K562 (cell line): ENCODE measurements at regions not wholly inside any gene's neighbourhood (a gene's known extent, or its start where the extent isn't known, plus 50 kb on each side); places are given as distances from the start of the nearest gene placed in this dataset.

Experiments used
- ATAC-seq: fragments of 200-7000 bp; cut with Tn5 transposase; 3 replicates; pipeline ENCODE4 v1.9.1; 2020; ENCODE audit warnings: moderate library complexity
- BruUV-seq: library from RNA; stranded (reverse); fragments of 400-500 nt; replicated peaks from 2 replicates; lab custom pipeline; 2021; lab: Mats Ljungman, UMichigan
- CTCF ChIA-PET: fragments of 300-600 bp; formaldehyde crosslinking; extraction: SDS; loops from one replicate; lab custom pipeline; 2021; ENCODE audit warnings: low intra/inter-chr PET ratio; lab: Yijun Ruan, JAX
- POLR2A ChIA-PET: fragments of 300-600, 350-650 bp; sonication (Branson Sonifier 250); formaldehyde crosslinking; extraction: SDS; loops from one replicate; lab custom pipeline; 2021; ENCODE audit warnings: antibody characterized with exemption, inconsistent platforms; lab: Yijun Ruan, JAX
- DNase-seq, 4 experiments: peaks; one replicate each; pipeline versions ENCODE4 v3.0.0 to v3.0.0-alpha.2; 2011 to 2018; ENCODE audit warnings: low spot score in 3 of 4, mixed read lengths in 3 of 4; ENCODE audit errors: extremely low read depth in 1 of 4
- FAIRE-seq: peaks from 2 replicates; lab custom pipeline; 2011; peaks lifted over from hg19 to GRCh38; lab: Jason Lieb, UNC
- H2AFZ ChIP-seq: 2 replicates; pipeline ENCODE4 v1.6.0; 2011; ENCODE audit warnings: low read depth, low read length, control low read depth, inconsistent platforms
- H3K27ac ChIP-seq: fragments of 200-600 bp; 3 replicates; pipeline ENCODE4 v1.8.0; 2011; ENCODE audit warnings: low read depth, mild to moderate bottlenecking, control low read depth, inconsistent platforms, low read length, moderate library complexity, mixed read lengths; ENCODE audit errors: extremely low read depth
- H3K27me3 ChIP-seq, 2 experiments: fragments of 300-600 bp in 1 of 2; 2 replicates in 1 of 2; 3 replicates in 1 of 2; pipeline versions ENCODE4 v1.6.0 to v1.8.0; 2011; ENCODE audit warnings: inconsistent platforms in 2 of 2, low read length in 2 of 2, mild to moderate bottlenecking in 1 of 2, mixed read lengths in 1 of 2, moderate library complexity in 1 of 2; ENCODE audit not compliant: control insufficient read depth in 2 of 2, insufficient read depth in 2 of 2
- H3K36me3 ChIP-seq: fragments of 300-600 bp; 3 replicates; pipeline ENCODE4 v1.8.0; 2011; ENCODE audit warnings: mild to moderate bottlenecking, low read length, inconsistent platforms; ENCODE audit not compliant: control insufficient read depth, insufficient read depth
- H3K4me1 ChIP-seq, 2 experiments: fragments of 200-600 bp in 1 of 2; replicated peaks in 1 of 2; 2 replicates in 1 of 2; 3 replicates in 1 of 2; pipeline versions ENCODE4 v1.5.1 to v1.8.0; 2011; ENCODE audit warnings: inconsistent platforms in 2 of 2, low read length in 2 of 2, mild to moderate bottlenecking in 1 of 2, mixed read lengths in 1 of 2, moderate library complexity in 1 of 2; ENCODE audit not compliant: control insufficient read depth in 2 of 2, insufficient read depth in 2 of 2
- H3K4me2 ChIP-seq: 2 replicates; pipeline ENCODE4 v1.6.1; 2011; ENCODE audit warnings: low read length, control low read depth, inconsistent platforms, mixed read lengths; ENCODE audit not compliant: insufficient read depth
- H3K4me3 ChIP-seq: fragments of 200-600 bp; sonication (generic), shearing (Covaris generic); 2 replicates; pipeline ENCODE4 v1.5.1; 2016; ENCODE audit warnings: control low read depth, inconsistent platforms
- H3K79me2 ChIP-seq: fragments of 200-600 bp; 3 replicates; pipeline ENCODE4 v1.8.0; 2011; ENCODE audit warnings: low read length, inconsistent platforms; ENCODE audit not compliant: control insufficient read depth, insufficient read depth
- H3K9ac ChIP-seq, 2 experiments: 2 replicates each; pipeline versions ENCODE4 v1.6.0 to v1.6.1; 2011; ENCODE audit warnings: low read depth in 2 of 2, low read length in 2 of 2, control low read depth in 1 of 2, inconsistent platforms in 1 of 2, mild to moderate bottlenecking in 1 of 2, mixed read lengths in 1 of 2; ENCODE audit not compliant: insufficient read depth in 1 of 2
- H3K9me1 ChIP-seq: one replicate; pipeline ENCODE4 v1.6.0; 2011; ENCODE audit warnings: inconsistent platforms, mild to moderate bottlenecking, low read length, moderate library complexity; ENCODE audit not compliant: control insufficient read depth, insufficient read depth
- H3K9me3 ChIP-seq: replicated peaks from 2 replicates; pipeline ENCODE4 v1.5.1; 2011; ENCODE audit warnings: low read depth, low read length, inconsistent platforms; ENCODE audit not compliant: control insufficient read depth, insufficient read depth
- H4K20me1 ChIP-seq: replicated peaks from 2 replicates; pipeline ENCODE4 v1.6.1; 2011; ENCODE audit warnings: low read length, inconsistent platforms, mixed read lengths; ENCODE audit not compliant: control insufficient read depth, insufficient read depth
- ARID2 ChIP-seq: fragments of 450-650 bp; IDR thresholded peaks from 2 replicates; pipeline ENCODE4 v1.6.1; 2017; ENCODE audit warnings: antibody characterized with exemption, mild to moderate bottlenecking
- BRCA1 ChIP-seq, 2 experiments: fragments of 450-650 bp in 1 of 2; sonication (generic) in 1 of 2; formaldehyde crosslinking in 1 of 2; IDR thresholded peaks; 2 replicates each; pipeline versions ENCODE4 v1.5.0 to v1.6.1; 2017 to 2020; ENCODE audit warnings: mild to moderate bottlenecking in 1 of 2, missing genetic modification reagents in 1 of 2
- DMBX1 ChIP-seq: fragments of 250-450 bp; sonication (Bioruptor Pico); IDR thresholded peaks from 2 replicates; pipeline ENCODE4 v1.8.0; 2022; ENCODE audit warnings: inconsistent platforms, mild to moderate bottlenecking, moderate library complexity, borderline replicate concordance
- EP400 ChIP-seq: fragments of 450-650 bp; IDR thresholded peaks from 2 replicates; pipeline ENCODE4 v1.6.1; 2017; ENCODE audit warnings: antibody characterized with exemption, mild to moderate bottlenecking, moderate library complexity
- FIP1L1 ChIP-seq: fragments of 200-400 bp; formaldehyde crosslinking; IDR thresholded peaks from 2 replicates; pipeline ENCODE4 v1.6.1; 2018; ENCODE audit warnings: mild to moderate bottlenecking, low read depth, low read length; ENCODE audit not compliant: poor library complexity, severe bottlenecking
- HMG20B ChIP-seq: fragments of 250-450 bp; sonication (Bioruptor Pico); IDR thresholded peaks from 2 replicates; pipeline ENCODE4 v1.5.0; 2021; ENCODE audit warnings: mild to moderate bottlenecking
- MECOM ChIP-seq: fragments of 250-450 bp; sonication (Bioruptor Pico); IDR thresholded peaks from 2 replicates; pipeline ENCODE4 v1.8.0; 2022; ENCODE audit warnings: inconsistent platforms
- MYNN ChIP-seq, 2 experiments: sonication (generic); formaldehyde crosslinking in 1 of 2; IDR thresholded peaks; 2 replicates each; pipeline versions ENCODE4 v1.5.0 to v1.6.1; 2016 to 2020; ENCODE audit warnings: antibody characterized with exemption in 1 of 2, missing genetic modification reagents in 1 of 2
- NCOR1 ChIP-seq: fragments of 450-650 bp; IDR thresholded peaks from 2 replicates; pipeline ENCODE4 v1.6.1; 2016; ENCODE audit warnings: mild to moderate bottlenecking, moderate library complexity
- SRSF7 ChIP-seq: fragments of 200-400 bp; formaldehyde crosslinking; optimal IDR thresholded peaks from 2 replicates; pipeline ENCODE3; 2017; ENCODE audit warnings: mild to moderate bottlenecking, low read depth, low read length
- ZNF124 ChIP-seq: sonication (generic); formaldehyde crosslinking; IDR thresholded peaks from 2 replicates; pipeline ENCODE4 v1.8.1; 2022; ENCODE audit warnings: missing genetic modification reagents
- ZNF586 ChIP-seq: fragments of 450-650 bp; formaldehyde crosslinking; conservative IDR thresholded peaks from 2 replicates; pipeline ENCODE4 v1.4.0; 2020; ENCODE audit warnings: mild to moderate bottlenecking, moderate library complexity
- WGBS: fragments of 100-300 bp; shearing (Covaris generic); methylation state at CpG from one replicate; pipeline ENCODE4 v1.1.6; 2016; ENCODE audit warnings: low coverage, mixed read lengths; ENCODE audit not compliant: insufficient coverage; ENCODE audit errors: missing lambda C conversion rate; 5-methylcytosine and 5-hydroxymethylcytosine counted together
- in situ Hi-C: fragments of 300-500 bp; cut with MboI; formaldehyde crosslinking; loops from 4 replicates; pipeline ENCODE4 v1.15.0; 2018; ENCODE audit warnings: inconsistent platforms, mixed read lengths
- intact Hi-C: fragments of 100-400 bp; cut with micrococcal nuclease; formaldehyde crosslinking; loops from 2 replicates; pipeline ENCODE4 v1.14.2; 2022
- TF ChIP-seq, protein P1 (sequence below): IDR thresholded peaks from 2 replicates; pipeline ENCODE4 v1.6.1; 2016; ENCODE audit warnings: missing genetic modification characterization, missing compliant biosample characterization
- TF ChIP-seq, protein P2 (sequence below): fragments of 250-450 bp; sonication (Bioruptor Pico); IDR thresholded peaks from 2 replicates; pipeline ENCODE4 v1.8.0; 2022; ENCODE audit warnings: inconsistent platforms, mild to moderate bottlenecking, moderate library complexity, borderline replicate concordance
- TF ChIP-seq, protein P3 (sequence below): sonication (generic); formaldehyde crosslinking; IDR thresholded peaks from 2 replicates; pipeline ENCODE4 v1.8.1; 2022; ENCODE audit warnings: missing genetic modification reagents

DNA sequence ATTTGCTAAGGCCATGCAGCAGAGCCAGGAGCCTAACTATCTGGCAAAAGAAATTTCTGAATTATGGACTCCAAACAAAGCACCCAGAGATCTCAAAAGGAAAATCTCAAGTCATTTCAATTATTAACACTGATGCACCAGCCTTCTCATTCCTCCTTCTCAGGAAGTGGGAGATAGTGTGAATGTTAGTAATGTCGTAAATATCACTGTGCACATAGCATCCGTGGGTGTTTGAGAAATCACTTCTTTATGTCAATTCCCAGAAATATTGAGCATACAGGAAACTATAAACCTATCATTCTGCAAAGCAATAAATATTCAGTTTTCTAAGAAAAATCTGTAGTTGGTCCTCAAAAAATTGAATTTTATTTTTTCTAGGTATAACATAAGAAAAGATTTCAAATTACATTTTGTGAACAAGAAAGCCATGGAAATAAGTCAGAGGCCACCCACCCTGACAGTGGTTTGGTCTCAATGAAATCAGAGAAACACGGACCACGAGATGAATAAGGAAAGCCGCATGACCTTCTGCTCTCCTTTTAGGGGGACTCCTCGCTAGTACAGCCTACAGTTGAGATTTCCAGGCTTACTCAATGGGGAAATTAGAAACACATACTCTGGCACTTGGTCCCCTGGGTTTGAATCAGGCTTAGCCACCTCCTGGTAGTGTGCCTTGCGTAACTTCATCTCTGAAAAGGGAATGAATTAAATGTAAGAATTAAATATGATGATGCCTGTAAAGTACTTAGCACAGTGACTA lies 120.6 kb downstream of the DIRAS2 start:
- Histone ChIP-seq H3K4me1 (no peaks in the 10 kb centered on the region), H3K9me1 (no peaks in the 10 kb centered on the region), H3K27me3 (no peaks in the 10 kb centered on the region), H3K4me2 (no peak overlapping the region), H3K9me3 (no peaks in the 10 kb centered on the region), H3K36me3 (no peaks in the 10 kb centered on the region), H3K4me3 (no peak overlapping the region), H2AFZ (no peak overlapping the region), H4K20me1 (no peaks in the 10 kb centered on the region), H3K27ac (no peak overlapping the region), H3K79me2 (no peaks in the 10 kb centered on the region), H3K9ac (no peak overlapping the region)
- in situ Hi-C loops (no loop called here), intact Hi-C loops (no loop called here)
- FAIRE-seq: no peak
- POLR2A ChIA-PET: interaction anchor here (0.6 kb wide), 1 partner anchor 249 kb away, joined by 3 read pairs; no protein-coding TSS in a partner anchor
- no peak for DNase-seq
- ATAC-seq: no peak
- TF ChIP-seq SRSF7: no peak
- TF ChIP-seq MECOM (CRISPR knock-in tag): no peak
- no peak for TF ChIP-seq FIP1L1
- TF ChIP-seq EP400: no peak
- TF ChIP-seq, protein P1, sequence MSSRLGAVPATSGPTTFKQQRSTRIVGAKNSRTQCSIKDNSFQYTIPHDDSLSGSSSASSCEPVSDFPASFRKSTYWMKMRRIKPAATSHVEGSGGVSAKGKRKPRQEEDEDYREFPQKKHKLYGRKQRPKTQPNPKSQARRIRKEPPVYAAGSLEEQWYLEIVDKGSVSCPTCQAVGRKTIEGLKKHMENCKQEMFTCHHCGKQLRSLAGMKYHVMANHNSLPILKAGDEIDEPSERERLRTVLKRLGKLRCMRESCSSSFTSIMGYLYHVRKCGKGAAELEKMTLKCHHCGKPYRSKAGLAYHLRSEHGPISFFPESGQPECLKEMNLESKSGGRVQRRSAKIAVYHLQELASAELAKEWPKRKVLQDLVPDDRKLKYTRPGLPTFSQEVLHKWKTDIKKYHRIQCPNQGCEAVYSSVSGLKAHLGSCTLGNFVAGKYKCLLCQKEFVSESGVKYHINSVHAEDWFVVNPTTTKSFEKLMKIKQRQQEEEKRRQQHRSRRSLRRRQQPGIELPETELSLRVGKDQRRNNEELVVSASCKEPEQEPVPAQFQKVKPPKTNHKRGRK: no peak
- TF ChIP-seq ZNF586 (CRISPR knock-in tag): no peak
- TF ChIP-seq NCOR1: no peak
- TF ChIP-seq, protein P2, sequence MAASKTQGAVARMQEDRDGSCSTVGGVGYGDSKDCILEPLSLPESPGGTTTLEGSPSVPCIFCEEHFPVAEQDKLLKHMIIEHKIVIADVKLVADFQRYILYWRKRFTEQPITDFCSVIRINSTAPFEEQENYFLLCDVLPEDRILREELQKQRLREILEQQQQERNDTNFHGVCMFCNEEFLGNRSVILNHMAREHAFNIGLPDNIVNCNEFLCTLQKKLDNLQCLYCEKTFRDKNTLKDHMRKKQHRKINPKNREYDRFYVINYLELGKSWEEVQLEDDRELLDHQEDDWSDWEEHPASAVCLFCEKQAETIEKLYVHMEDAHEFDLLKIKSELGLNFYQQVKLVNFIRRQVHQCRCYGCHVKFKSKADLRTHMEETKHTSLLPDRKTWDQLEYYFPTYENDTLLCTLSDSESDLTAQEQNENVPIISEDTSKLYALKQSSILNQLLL: no peak
- TF ChIP-seq, protein P3, sequence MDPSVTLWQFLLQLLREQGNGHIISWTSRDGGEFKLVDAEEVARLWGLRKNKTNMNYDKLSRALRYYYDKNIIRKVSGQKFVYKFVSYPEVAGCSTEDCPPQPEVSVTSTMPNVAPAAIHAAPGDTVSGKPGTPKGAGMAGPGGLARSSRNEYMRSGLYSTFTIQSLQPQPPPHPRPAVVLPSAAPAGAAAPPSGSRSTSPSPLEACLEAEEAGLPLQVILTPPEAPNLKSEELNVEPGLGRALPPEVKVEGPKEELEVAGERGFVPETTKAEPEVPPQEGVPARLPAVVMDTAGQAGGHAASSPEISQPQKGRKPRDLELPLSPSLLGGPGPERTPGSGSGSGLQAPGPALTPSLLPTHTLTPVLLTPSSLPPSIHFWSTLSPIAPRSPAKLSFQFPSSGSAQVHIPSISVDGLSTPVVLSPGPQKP: no peak
- no peak for TF ChIP-seq HMG20B (CRISPR knock-in tag)
- TF ChIP-seq DMBX1: no peak
- no peak for TF ChIP-seq MYNN (IDR thresholded peaks at IDR 0.05)
- no peak for TF ChIP-seq MYNN (CRISPR knock-in tag; IDR thresholded peaks at IDR 0.05)
- TF ChIP-seq ARID2: no peak
- no peak for TF ChIP-seq BRCA1 (IDR thresholded peaks at IDR 0.05)
- TF ChIP-seq BRCA1 (CRISPR knock-in tag; IDR thresholded peaks at IDR 0.05): no peak
- TF ChIP-seq ZNF124 (CRISPR knock-in tag): no peak
- CTCF ChIA-PET: no interaction called here
- WGBS: 2% methylated on average over 7 of the region's 7 CpGs
- no TSS peak for BruUV-seq
